GM19468 (cell line): ENCODE measurements at regions not wholly inside any gene's neighbourhood (a gene's known extent, or its start where the extent isn't known, plus 50 kb on each side); places are given as distances from the start of the nearest gene placed in this dataset.
"Not testable (repeated sequence)": the region's sequence is repeated elsewhere in the genome, so short reads cannot be mapped to it uniquely, and the experiment has no call there.

Experiments
- ATAC-seq: cut with Tn5 transposase; IDR thresholded peaks from one replicate; pipeline ENCODE4 v1.9.1; 2021; ENCODE audit warnings: mild to moderate bottlenecking, moderate library complexity, moderate number of reproducible peaks; ENCODE audit not compliant: unreplicated experiment; ENCODE audit errors: extremely low read depth

GRCh38 chr7:110307776-110308175 is 783.2 kb upstream of the LRRN3 start:
- no peak for ATAC-seq

- ATAC-seq, result no peak
Observed at GRCh38 chr7:110308791-110309190, 782.1 kb upstream of the LRRN3 start.

GRCh38 chr7:110309941-110310340 is 781.0 kb upstream of the LRRN3 start:
- ATAC-seq, result no peak

- ATAC-seq, result no peak
Observed at GRCh38 chr7:110311556-110311955, 779.4 kb upstream of the LRRN3 start.

GRCh38 chr7:110317541-110318265 is 773.2 kb upstream of the LRRN3 start:
- no peak for ATAC-seq

GRCh38 chr7:110320285-110320684 is 770.6 kb upstream of the LRRN3 start:
- ATAC-seq, result not testable (repeated sequence)

- ATAC-seq, result no peak
Observed at GRCh38 chr7:110322796-110323195, 768.1 kb upstream of the LRRN3 start.

GRCh38 chr7:110326966-110327365 is 764.0 kb upstream of the LRRN3 start:
- no peak for ATAC-seq

- ATAC-seq, result no peak
Observed at GRCh38 chr7:110336423-110336822, 754.5 kb upstream of the LRRN3 start.

- ATAC-seq, result no peak
Observed at GRCh38 chr7:110337646-110338045, 753.3 kb upstream of the LRRN3 start.

GRCh38 chr7:110347081-110347480 is 743.8 kb upstream of the LRRN3 start:
- ATAC-seq, result no peak

GRCh38 chr7:110356438-110356837 is 734.5 kb upstream of the LRRN3 start:
- ATAC-seq, result no peak

GRCh38 chr7:110358028-110358427 is 732.9 kb upstream of the LRRN3 start:
- no peak for ATAC-seq

- no peak for ATAC-seq
Observed at GRCh38 chr7:110371709-110372108, 719.2 kb upstream of the LRRN3 start.

- ATAC-seq, result no peak
Observed at GRCh38 chr7:110372685-110373084, 718.2 kb upstream of the LRRN3 start.

- ATAC-seq, result no peak
Observed at GRCh38 chr7:110373416-110373815, 717.5 kb upstream of the LRRN3 start.

GRCh38 chr7:110373859-110374258 is 717.1 kb upstream of the LRRN3 start:
- no peak for ATAC-seq

- ATAC-seq, result no peak
Observed at GRCh38 chr7:110375068-110375467, 715.9 kb upstream of the LRRN3 start.

GRCh38 chr7:110382736-110383135 is 708.2 kb upstream of the LRRN3 start:
- no peak for ATAC-seq

GRCh38 chr7:110386006-110386405 is 704.9 kb upstream of the LRRN3 start:
- no peak for ATAC-seq

- no peak for ATAC-seq
Observed at GRCh38 chr7:110386913-110387312, 704.0 kb upstream of the LRRN3 start.

- ATAC-seq, result no peak
Observed at GRCh38 chr7:110387689-110388088, 703.2 kb upstream of the LRRN3 start.
